ENCODE measurements at regions not wholly inside any gene's neighbourhood (a gene's known extent, or its start where the extent isn't known, plus 50 kb on each side); places are given as distances from the start of the nearest gene placed in this dataset.
A peak's percentile ranks its signal among the peaks of the same experiment; 100 is the strongest.

DNA sequence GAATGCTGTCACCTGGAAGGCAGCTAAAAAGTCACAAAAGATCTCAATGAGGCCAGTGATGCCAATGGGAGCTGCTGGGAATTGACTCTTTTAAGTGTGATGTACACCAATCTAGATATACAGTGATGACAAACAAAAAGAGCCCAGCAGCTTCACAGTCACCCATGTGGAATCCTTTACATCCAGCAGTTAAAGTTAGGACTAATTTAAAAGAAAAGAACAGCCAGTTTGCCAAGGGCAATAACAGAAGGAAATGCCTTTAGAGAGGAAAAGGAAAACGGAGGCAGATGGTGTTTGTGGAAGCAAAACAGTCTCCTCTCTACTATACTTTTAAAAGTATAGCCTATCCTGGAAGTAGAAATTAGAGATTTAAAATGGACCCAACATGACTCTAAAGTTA lies 873.5 kb downstream of the EPHA7 start:
- Histone ChIP-seq H3K9me3 (no peaks in the 10 kb centered on the region), H3K27me3 (no peaks in the 10 kb centered on the region), H3K27ac (no peak overlapping the region), H3K4me3 (no peak overlapping the region), H3K36me3 (no peaks in the 10 kb centered on the region), H3K4me1 (peaks cover 0 to 2% (median 0%) of the 10 kb centered on the region in 12 donors)
- TF ChIP-seq, protein P1, sequence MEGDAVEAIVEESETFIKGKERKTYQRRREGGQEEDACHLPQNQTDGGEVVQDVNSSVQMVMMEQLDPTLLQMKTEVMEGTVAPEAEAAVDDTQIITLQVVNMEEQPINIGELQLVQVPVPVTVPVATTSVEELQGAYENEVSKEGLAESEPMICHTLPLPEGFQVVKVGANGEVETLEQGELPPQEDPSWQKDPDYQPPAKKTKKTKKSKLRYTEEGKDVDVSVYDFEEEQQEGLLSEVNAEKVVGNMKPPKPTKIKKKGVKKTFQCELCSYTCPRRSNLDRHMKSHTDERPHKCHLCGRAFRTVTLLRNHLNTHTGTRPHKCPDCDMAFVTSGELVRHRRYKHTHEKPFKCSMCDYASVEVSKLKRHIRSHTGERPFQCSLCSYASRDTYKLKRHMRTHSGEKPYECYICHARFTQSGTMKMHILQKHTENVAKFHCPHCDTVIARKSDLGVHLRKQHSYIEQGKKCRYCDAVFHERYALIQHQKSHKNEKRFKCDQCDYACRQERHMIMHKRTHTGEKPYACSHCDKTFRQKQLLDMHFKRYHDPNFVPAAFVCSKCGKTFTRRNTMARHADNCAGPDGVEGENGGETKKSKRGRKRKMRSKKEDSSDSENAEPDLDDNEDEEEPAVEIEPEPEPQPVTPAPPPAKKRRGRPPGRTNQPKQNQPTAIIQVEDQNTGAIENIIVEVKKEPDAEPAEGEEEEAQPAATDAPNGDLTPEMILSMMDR (IDR thresholded peaks at IDR 0.05), result no peak
- no peak for TF ChIP-seq POLR2A (IDR thresholded peaks at IDR 0.05)
- no peak for DNase-seq
- no peak for ATAC-seq
- WGBS, 4 donors, result 37 to 55% (median 41%) methylated on average over 1 of the region's 1 CpG
- intact Hi-C loops (cut with DNase I), result no loop called here

DNA sequence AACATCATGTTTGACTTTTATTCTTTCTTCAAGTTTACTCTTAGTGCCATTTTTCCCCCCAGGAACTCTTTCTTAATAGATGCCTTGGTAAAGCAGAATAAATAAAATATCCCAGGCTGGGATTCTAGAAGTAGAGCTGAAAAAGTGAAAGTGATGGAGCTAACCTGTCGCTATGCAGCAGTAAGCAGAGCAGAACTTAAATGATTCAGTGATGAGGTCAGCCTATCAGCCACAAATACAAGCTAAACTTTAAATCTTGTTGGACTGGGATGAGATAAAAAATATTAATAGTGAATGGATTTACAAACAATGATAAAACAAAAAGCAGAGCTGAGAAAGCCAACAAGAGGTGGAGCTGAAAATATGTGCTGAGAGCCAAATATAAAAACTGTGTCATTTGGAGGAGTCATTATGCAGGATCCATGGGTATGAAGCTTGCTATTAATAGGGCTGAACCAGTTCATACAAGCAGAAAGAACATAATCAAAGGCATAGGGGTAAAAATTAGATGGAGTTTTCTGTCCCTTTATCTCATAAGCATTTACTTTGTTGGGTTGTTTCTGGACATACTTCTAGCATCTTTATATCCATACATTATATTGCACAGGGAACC lies 877.8 kb downstream of the EPHA7 start:
- H3K27me3 ChIP-seq, result no peaks in the 10 kb centered on the region
- H3K4me3 ChIP-seq, result no peak overlapping the region
- peaks cover 0 to 2% (median 0%) of the 10 kb centered on the region in 12 donors for H3K4me1 ChIP-seq
- peak overlapping the region in 4 of 12 donors; percentile 27 to 68 (median 53) for H3K27ac ChIP-seq
- intact Hi-C loops (cut with DNase I), result no loop called here
- no peaks in the 10 kb centered on the region for H3K9me3 ChIP-seq
- no peaks in the 10 kb centered on the region for H3K36me3 ChIP-seq
- 32 to 55% (median 46%) methylated on average over 1 of the region's 1 CpG for WGBS, 4 donors
- peak; percentile 69 to 80 (median 70) for ATAC-seq
- TF ChIP-seq POLR2A (IDR thresholded peaks at IDR 0.05), result no peak
- TF ChIP-seq, protein P1 (IDR thresholded peaks at IDR 0.05), result no peak
- DNase-seq, result no peak

DNA sequence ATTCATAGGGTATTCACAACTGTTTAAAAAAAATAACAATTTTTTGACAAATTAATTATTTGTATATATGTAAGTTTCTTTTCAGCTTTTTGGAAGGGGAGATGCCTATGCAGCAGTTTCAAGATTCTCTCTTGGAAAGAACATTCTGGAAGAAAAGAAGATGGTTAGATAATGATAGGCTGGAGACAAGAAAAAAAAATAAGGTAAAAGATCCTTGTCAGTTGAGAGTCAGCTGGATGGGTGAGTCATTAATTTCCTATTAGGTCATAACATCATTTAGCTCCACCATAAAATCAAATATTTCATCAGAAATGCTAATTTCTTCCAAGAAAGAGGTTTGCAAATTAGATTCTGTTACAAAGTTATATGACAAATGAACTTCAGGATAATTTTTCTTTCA lies 880.4 kb downstream of the EPHA7 start:
- intact Hi-C loops (cut with DNase I), result no loop called here
- no peak for ATAC-seq
- Histone ChIP-seq H3K27ac (no peak overlapping the region), H3K27me3 (no peaks in the 10 kb centered on the region), H3K9me3 (no peaks in the 10 kb centered on the region), H3K36me3 (no peaks in the 10 kb centered on the region), H3K4me1 (peaks cover 0 to 2% (median 0%) of the 10 kb centered on the region in 12 donors), H3K4me3 (no peak overlapping the region)
- TF ChIP-seq, protein P1 (IDR thresholded peaks at IDR 0.05), result no peak
- TF ChIP-seq POLR2A (IDR thresholded peaks at IDR 0.05), result no peak
- no peak for DNase-seq

DNA sequence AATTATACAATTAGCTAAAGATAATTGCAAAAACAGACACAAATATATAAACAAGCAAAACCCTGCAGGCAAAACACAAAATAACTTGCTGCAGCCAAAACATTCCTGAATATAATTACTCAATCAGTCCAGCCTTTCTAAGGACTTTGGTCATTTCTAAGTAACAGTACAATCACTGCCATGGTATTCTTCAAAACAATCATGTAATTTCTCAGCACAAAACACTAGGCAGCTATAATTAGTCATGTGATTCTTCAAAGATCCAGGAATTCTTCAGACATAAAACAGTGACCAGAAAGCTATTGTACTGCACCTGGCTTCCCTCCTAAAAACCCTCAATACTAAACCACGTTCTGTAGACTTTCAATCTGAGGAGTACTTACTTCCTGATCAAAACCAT lies 881.1 kb downstream of the EPHA7 start:
- H3K27me3 ChIP-seq, result no peaks in the 10 kb centered on the region
- 0 to 33% (median 17%) methylated on average over 1 of the region's 1 CpG for WGBS, 4 donors
- peaks cover 0 to 2% (median 0%) of the 10 kb centered on the region in 12 donors for H3K4me1 ChIP-seq
- H3K36me3 ChIP-seq, result no peaks in the 10 kb centered on the region
- TF ChIP-seq, protein P1 (IDR thresholded peaks at IDR 0.05), result no peak
- TF ChIP-seq POLR2A (IDR thresholded peaks at IDR 0.05), result no peak
- H3K27ac ChIP-seq, result no peak overlapping the region
- intact Hi-C loops (cut with DNase I), result no loop called here
- no peak for ATAC-seq
- DNase-seq, result no peak
- no peaks in the 10 kb centered on the region for H3K9me3 ChIP-seq
- H3K4me3 ChIP-seq, result no peak overlapping the region
